Adrenal gland (tissue), 5 donors: ENCODE measurements at regions not wholly inside any gene's neighbourhood (a gene's known extent, or its start where the extent isn't known, plus 50 kb on each side); places are given as distances from the start of the nearest gene placed in this dataset.

ENCODE experiments used
- POLR2A ChIP-seq, 2 donors: fragments of 450-650 bp; IDR thresholded peaks; one replicate each; pipeline ENCODE4 v1.6.1; 2017; ENCODE audit warnings: antibody characterized with exemption in 2 of 2, mild to moderate bottlenecking in 2 of 2, moderate library complexity in 1 of 2
- TF ChIP-seq, protein P1 (sequence below), 6 experiments: fragments of 450-650 bp in 4 of 6; fragments of 200-600 bp in 2 of 6; sonication (generic) in 1 of 6; IDR thresholded peaks; 1 replicate in 5 of 6; 2 replicates in 1 of 6; pipeline versions ENCODE4 v1.5.1 to v1.8.0; 2016 to 2021; ENCODE audit warnings: antibody characterized with exemption in 6 of 6, mild to moderate bottlenecking in 2 of 6, moderate library complexity in 1 of 6
- donor health status: DM: no; HTN: no; CAD: no.

DNA sequence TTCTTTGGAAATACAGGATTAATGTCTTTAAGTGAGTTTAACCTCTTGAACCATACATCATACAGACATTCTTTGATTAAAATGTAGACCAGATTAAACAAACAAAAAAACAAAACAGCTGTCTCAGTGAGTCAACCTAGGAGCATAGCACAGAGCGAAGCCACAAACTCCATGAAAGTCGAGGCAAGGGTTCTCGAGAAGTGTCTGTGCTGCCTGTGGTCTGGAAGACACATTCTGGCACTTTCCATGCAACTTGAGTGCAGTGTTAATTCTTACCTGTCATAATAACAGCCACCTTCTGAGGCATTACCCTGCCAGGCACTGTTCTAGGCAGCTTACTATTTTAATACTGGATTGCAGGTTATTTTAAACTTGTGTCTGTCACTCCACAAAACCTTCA lies 435.5 kb upstream of the MMADHC start:
- TF ChIP-seq, protein P1, sequence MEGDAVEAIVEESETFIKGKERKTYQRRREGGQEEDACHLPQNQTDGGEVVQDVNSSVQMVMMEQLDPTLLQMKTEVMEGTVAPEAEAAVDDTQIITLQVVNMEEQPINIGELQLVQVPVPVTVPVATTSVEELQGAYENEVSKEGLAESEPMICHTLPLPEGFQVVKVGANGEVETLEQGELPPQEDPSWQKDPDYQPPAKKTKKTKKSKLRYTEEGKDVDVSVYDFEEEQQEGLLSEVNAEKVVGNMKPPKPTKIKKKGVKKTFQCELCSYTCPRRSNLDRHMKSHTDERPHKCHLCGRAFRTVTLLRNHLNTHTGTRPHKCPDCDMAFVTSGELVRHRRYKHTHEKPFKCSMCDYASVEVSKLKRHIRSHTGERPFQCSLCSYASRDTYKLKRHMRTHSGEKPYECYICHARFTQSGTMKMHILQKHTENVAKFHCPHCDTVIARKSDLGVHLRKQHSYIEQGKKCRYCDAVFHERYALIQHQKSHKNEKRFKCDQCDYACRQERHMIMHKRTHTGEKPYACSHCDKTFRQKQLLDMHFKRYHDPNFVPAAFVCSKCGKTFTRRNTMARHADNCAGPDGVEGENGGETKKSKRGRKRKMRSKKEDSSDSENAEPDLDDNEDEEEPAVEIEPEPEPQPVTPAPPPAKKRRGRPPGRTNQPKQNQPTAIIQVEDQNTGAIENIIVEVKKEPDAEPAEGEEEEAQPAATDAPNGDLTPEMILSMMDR (IDR thresholded peaks at IDR 0.05) = no peak
- no peak for TF ChIP-seq POLR2A (IDR thresholded peaks at IDR 0.05)
